ENCODE measurements at regions not wholly inside any gene's neighbourhood (a gene's known extent, or its start where the extent isn't known, plus 50 kb on each side); places are given as distances from the start of the nearest gene placed in this dataset.

DNA sequence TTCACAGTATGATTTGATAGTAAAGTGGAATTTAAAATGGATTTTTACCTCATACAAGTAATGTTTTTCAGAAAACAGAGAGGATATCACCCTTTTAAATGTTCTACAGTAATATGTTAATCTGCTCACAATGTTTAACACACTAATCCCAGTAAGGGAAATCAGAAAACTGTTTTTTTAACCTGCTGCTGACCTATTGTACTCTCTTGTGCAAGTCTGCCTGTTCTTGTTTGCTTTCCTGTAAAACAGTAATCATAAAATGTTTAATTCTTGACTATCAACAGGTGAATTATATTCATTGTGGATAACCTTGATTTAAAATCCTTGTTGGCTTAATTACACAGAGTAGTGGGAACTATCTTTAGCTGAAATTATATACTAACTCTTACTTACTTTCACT lies 126.4 kb downstream of the GNAT3 start:
- no peak for TF ChIP-seq CTCF (IDR thresholded peaks at IDR 0.05; ENCODE audit: low read length)
- TF ChIP-seq EZH2 (IDR thresholded peaks at IDR 0.05; ENCODE audit: borderline replicate concordance, low read length): no peak
- Histone ChIP-seq H3K27me3 (ENCODE audit: insufficient read depth, low read length) (no peaks in the 10 kb centered on the region), H3K9ac (ENCODE audit: low read length) (no peak overlapping the region), H4K20me1 (ENCODE audit: insufficient read depth, low read length) (no peaks in the 10 kb centered on the region), H3K27ac (ENCODE audit: low read depth, low read length, poor library complexity, severe bottlenecking) (no peak overlapping the region), H3K79me2 (ENCODE audit: insufficient read depth, low read length) (no peaks in the 10 kb centered on the region), H2AFZ (ENCODE audit: low read length) (no peak overlapping the region), H3K4me2 (ENCODE audit: low read length) (no peak overlapping the region), H3F3A (ENCODE audit: insufficient read depth, low read length) (no peaks in the 10 kb centered on the region; the same call in 1 of the 2 replicates), H3K4me1 (ENCODE audit: insufficient read depth, low read length, severe bottlenecking) (no peaks in the 10 kb centered on the region), H3K36me3 (ENCODE audit: insufficient read depth, low read length) (no peaks in the 10 kb centered on the region), H3K4me3 (ENCODE audit: low read depth, low read length, poor library complexity, severe bottlenecking) (no peak overlapping the region), H3K9me3 (ENCODE audit: low read length) (no peaks in the 10 kb centered on the region), H3K9me2 (ENCODE audit: low read depth, low read length) (no peaks in the 10 kb centered on the region)

GRCh38 chr7:80380957-80381356 lies 130.9 kb downstream of the GNAT3 start:
- H3K4me2 ChIP-seq (ENCODE audit: low read length): no peak overlapping the region

GRCh38 chr7:80379034-80379982 lies 132.6 kb downstream of the GNAT3 start:
- Histone ChIP-seq H3K9ac (ENCODE audit: low read length) (no peak overlapping the region), H3K27ac (ENCODE audit: low read depth, low read length, poor library complexity, severe bottlenecking) (no peak overlapping the region), H3K9me3 (ENCODE audit: low read length) (no peaks in the 10 kb centered on the region), H3K4me1 (ENCODE audit: insufficient read depth, low read length, severe bottlenecking) (no peaks in the 10 kb centered on the region), H3K36me3 (ENCODE audit: insufficient read depth, low read length) (no peaks in the 10 kb centered on the region), H3K79me2 (ENCODE audit: insufficient read depth, low read length) (no peaks in the 10 kb centered on the region), H2AFZ (ENCODE audit: low read length) (no peak overlapping the region), H3K4me2 (ENCODE audit: low read length) (no peak overlapping the region), H3F3A (ENCODE audit: insufficient read depth, low read length) (no peaks in the 10 kb centered on the region), H3K9me2 (ENCODE audit: low read depth, low read length) (no peaks in the 10 kb centered on the region), H3K27me3 (ENCODE audit: insufficient read depth, low read length) (no peaks in the 10 kb centered on the region), H3K4me3 (ENCODE audit: low read depth, low read length, poor library complexity, severe bottlenecking) (no peak overlapping the region), H4K20me1 (ENCODE audit: insufficient read depth, low read length) (no peaks in the 10 kb centered on the region)
- TF ChIP-seq CTCF (IDR thresholded peaks at IDR 0.05; ENCODE audit: low read length) (no peak), EZH2 (IDR thresholded peaks at IDR 0.05; ENCODE audit: borderline replicate concordance, low read length) (no peak)

More at GRCh38 chr7:80380957-80381356, 130.9 kb downstream of the GNAT3 start:
- Histone ChIP-seq H3K4me1 (ENCODE audit: insufficient read depth, low read length, severe bottlenecking) (no peaks in the 10 kb centered on the region), H4K20me1 (ENCODE audit: insufficient read depth, low read length) (no peaks in the 10 kb centered on the region), H3K36me3 (ENCODE audit: insufficient read depth, low read length) (no peaks in the 10 kb centered on the region), H3K9me2 (ENCODE audit: low read depth, low read length) (no peaks in the 10 kb centered on the region), H3K27ac (ENCODE audit: low read depth, low read length, poor library complexity, severe bottlenecking) (no peak overlapping the region), H3K9me3 (ENCODE audit: low read length) (no peaks in the 10 kb centered on the region), H3F3A (ENCODE audit: insufficient read depth, low read length) (no peaks in the 10 kb centered on the region), H3K4me3 (ENCODE audit: low read depth, low read length, poor library complexity, severe bottlenecking) (no peak overlapping the region), H3K9ac (ENCODE audit: low read length) (no peak overlapping the region), H2AFZ (ENCODE audit: low read length) (no peak overlapping the region), H3K27me3 (ENCODE audit: insufficient read depth, low read length) (no peaks in the 10 kb centered on the region), H3K79me2 (ENCODE audit: insufficient read depth, low read length) (no peaks in the 10 kb centered on the region)
- TF ChIP-seq EZH2 (IDR thresholded peaks at IDR 0.05; ENCODE audit: borderline replicate concordance, low read length): no peak
- TF ChIP-seq CTCF (IDR thresholded peaks at IDR 0.05; ENCODE audit: low read length): no peak
